ENCODE measurements at regions not wholly inside any gene's neighbourhood (a gene's known extent, or its start where the extent isn't known, plus 50 kb on each side); places are given as distances from the start of the nearest gene placed in this dataset.
"Not testable (repeated sequence)": the region's sequence is repeated elsewhere in the genome, so short reads cannot be mapped to it uniquely, and the experiment has no call there.

- no peak overlapping the region for H3K27ac ChIP-seq (ENCODE audit: low read length)
- no TSS peak for BruUV-seq (replicated peaks)
- peak; percentile 38; the same call in 1 of the 2 replicates for ATAC-seq
- peaks cover 3% of the 10 kb centered on the region; the same call in 1 of the 2 replicates for H3K27me3 ChIP-seq (ENCODE audit: control insufficient read depth, insufficient read depth, low read length)
- no peaks in the 10 kb centered on the region for H3K9me3 ChIP-seq (ENCODE audit: control insufficient read depth, insufficient read depth, low read depth, low read length)
- in situ Hi-C loops (cut with HindIII; ENCODE audit: low pct_unique_long_range_greater_than_20kb, low sequenced_read_pairs) (no loop called here), intact Hi-C loops (cut with micrococcal nuclease; ENCODE audit: unreplicated experiment) (no loop called here)
- H3K4me3 ChIP-seq (ENCODE audit: low read depth in 2 of 2, low read length in 2 of 2) = no peak overlapping the region
- ChIA-PET POLR2A (no interaction called here), CTCF (no interaction called here)
- DNase-seq (ENCODE audit: low read depth, low spot score) = no peak
- H3K4me1 ChIP-seq (ENCODE audit: control insufficient read depth, insufficient read depth, low read length) = no peaks in the 10 kb centered on the region
- H3K36me3 ChIP-seq (ENCODE audit: control insufficient read depth, insufficient read depth, low read length) = no peaks in the 10 kb centered on the region
- TF ChIP-seq POLR2AphosphoS5 (IDR thresholded peaks at IDR 0.05; ENCODE audit: low read depth, low read length) (no peak), REST (IDR thresholded peaks at IDR 0.05; ENCODE audit: insufficient read depth in 1 of 2, low read depth in 2 of 2, low read length in 1 of 2) (no peak), CTCF (IDR thresholded peaks at IDR 0.05) (no peak), TCF7L2 (IDR thresholded peaks at IDR 0.05; ENCODE audit: low read depth, low read length) (no peak), SIN3A (IDR thresholded peaks at IDR 0.05; ENCODE audit: borderline replicate concordance, insufficient read depth, low read depth, low read length) (no peak)
Measured at GRCh38 chr1:4075436-4076225, 175.6 kb upstream of the C1orf174 start.

GRCh38 chr1:4076346-4076745, 176.3 kb upstream of the C1orf174 start:
- in situ Hi-C loops (cut with HindIII; ENCODE audit: low pct_unique_long_range_greater_than_20kb, low sequenced_read_pairs) = no loop called here
- H3K4me3 ChIP-seq (ENCODE audit: low read depth in 2 of 2, low read length in 2 of 2) = no peak overlapping the region
- H3K36me3 ChIP-seq (ENCODE audit: control insufficient read depth, insufficient read depth, low read length) = no peaks in the 10 kb centered on the region
- no peaks in the 10 kb centered on the region; the same call in 1 of the 2 replicates for H3K27me3 ChIP-seq (ENCODE audit: control insufficient read depth, insufficient read depth, low read length)
- intact Hi-C loops (cut with micrococcal nuclease; ENCODE audit: unreplicated experiment) = no loop called here
- POLR2A ChIA-PET = no interaction called here
- CTCF ChIA-PET = no interaction called here
- no peak for ATAC-seq
- BruUV-seq (replicated peaks) = no TSS peak
- TF ChIP-seq CTCF (IDR thresholded peaks at IDR 0.05) (no peak), TCF7L2 (IDR thresholded peaks at IDR 0.05; ENCODE audit: low read depth, low read length) (no peak), REST (IDR thresholded peaks at IDR 0.05; ENCODE audit: insufficient read depth in 1 of 2, low read depth in 2 of 2, low read length in 1 of 2) (no peak), POLR2AphosphoS5 (IDR thresholded peaks at IDR 0.05; ENCODE audit: low read depth, low read length) (no peak), SIN3A (IDR thresholded peaks at IDR 0.05; ENCODE audit: borderline replicate concordance, insufficient read depth, low read depth, low read length) (no peak)
- H3K4me1 ChIP-seq (ENCODE audit: control insufficient read depth, insufficient read depth, low read length) = no peaks in the 10 kb centered on the region
- H3K9me3 ChIP-seq (ENCODE audit: control insufficient read depth, insufficient read depth, low read depth, low read length) = no peaks in the 10 kb centered on the region
- H3K27ac ChIP-seq (ENCODE audit: low read length) = no peak overlapping the region
- no peak for DNase-seq (ENCODE audit: low read depth, low spot score)

- POLR2A ChIA-PET; H3K27me3 ChIP-seq (ENCODE audit: control insufficient read depth, insufficient read depth, low read length); intact Hi-C loops (cut with micrococcal nuclease; ENCODE audit: unreplicated experiment); in situ Hi-C loops (cut with HindIII; ENCODE audit: low pct_unique_long_range_greater_than_20kb, low sequenced_read_pairs); H3K36me3 ChIP-seq (ENCODE audit: control insufficient read depth, insufficient read depth, low read length); H3K9me3 ChIP-seq (ENCODE audit: control insufficient read depth, insufficient read depth, low read depth, low read length); DNase-seq (ENCODE audit: low read depth, low spot score); H3K27ac ChIP-seq (ENCODE audit: low read length); BruUV-seq (replicated peaks); H3K4me1 ChIP-seq (ENCODE audit: control insufficient read depth, insufficient read depth, low read length); CTCF ChIA-PET; ATAC-seq; H3K4me3 ChIP-seq (ENCODE audit: low read depth in 2 of 2, low read length in 2 of 2): not testable (repeated sequence)
Measured at GRCh38 chr1:4078091-4078962, 178.3 kb upstream of the C1orf174 start.

Measured in Panc1 (cell line).